Neutrophil (primary cell): ENCODE measurements at regions not wholly inside any gene's neighbourhood (a gene's known extent, or its start where the extent isn't known, plus 50 kb on each side); places are given as distances from the start of the nearest gene placed in this dataset.

Source experiments
- H3K27ac ChIP-seq: fragments of 200-600 bp; sonication (generic); 2 replicates; pipeline ENCODE4 v1.5.1; 2016; ENCODE audit warnings: mild to moderate bottlenecking, moderate library complexity
- H3K27me3 ChIP-seq: fragments of 200-600 bp; sonication (generic); 2 replicates; pipeline ENCODE4 v1.6.0; 2016; ENCODE audit warnings: mild to moderate bottlenecking
- H3K36me3 ChIP-seq: fragments of 200-600 bp; sonication (generic); 2 replicates; pipeline ENCODE4 v1.5.1; 2017
- H3K4me1 ChIP-seq, 2 experiments: fragments of 200-600 bp in 1 of 2; sonication (generic) in 1 of 2; 1 replicate in 1 of 2; 2 replicates in 1 of 2; pipeline versions ENCODE4 v1.5.1 to v1.6.1; 2013 to 2016; ENCODE audit warnings: low read depth in 1 of 2, low read length in 1 of 2, mild to moderate bottlenecking in 1 of 2, moderate library complexity in 1 of 2; ENCODE audit not compliant: control insufficient read depth in 1 of 2, insufficient read depth in 1 of 2
- H3K4me3 ChIP-seq, 2 experiments: fragments of 200-600 bp in 1 of 2; sonication (generic) in 1 of 2; 1 replicate in 1 of 2; 2 replicates in 1 of 2; pipeline ENCODE4 v1.5.1; 2013 to 2016; ENCODE audit warnings: low read depth in 1 of 2, low read length in 1 of 2, mild to moderate bottlenecking in 1 of 2, moderate library complexity in 1 of 2
- H3K9me3 ChIP-seq: fragments of 200-600 bp; sonication (generic); 2 replicates; pipeline ENCODE4 v1.5.1; 2016
- CTCF ChIP-seq: fragments of 200-600 bp; sonication (generic); IDR thresholded peaks from 2 replicates; pipeline ENCODE4 v1.5.1; 2016; ENCODE audit warnings: antibody characterized with exemption

GRCh38 chr22:49042066-49042465, 785.6 kb downstream of the BRD1 start:
- no peaks in the 10 kb centered on the region for H3K27me3 ChIP-seq
- H3K36me3 ChIP-seq, result no peaks in the 10 kb centered on the region
- no peak overlapping the region for H3K27ac ChIP-seq
- no peak overlapping the region for H3K4me3 ChIP-seq
- no peak for TF ChIP-seq CTCF
- no peaks in the 10 kb centered on the region for H3K4me1 ChIP-seq
- no peaks in the 10 kb centered on the region for H3K9me3 ChIP-seq

GRCh38 chr22:49040754-49041467, 786.8 kb downstream of the BRD1 start:
- H3K4me1 ChIP-seq, result no peaks in the 10 kb centered on the region
- no peaks in the 10 kb centered on the region for H3K9me3 ChIP-seq
- no peaks in the 10 kb centered on the region for H3K36me3 ChIP-seq
- H3K27ac ChIP-seq, result no peak overlapping the region
- H3K27me3 ChIP-seq, result no peaks in the 10 kb centered on the region
- TF ChIP-seq CTCF, result no peak
- H3K4me3 ChIP-seq, result no peak overlapping the region

- Histone ChIP-seq H3K27ac (no peak overlapping the region), H3K4me1 (no peaks in the 10 kb centered on the region), H3K36me3 (no peaks in the 10 kb centered on the region), H3K9me3 (no peaks in the 10 kb centered on the region), H3K27me3 (no peaks in the 10 kb centered on the region), H3K4me3 (no peak overlapping the region)
- TF ChIP-seq CTCF, result no peak
Measured at GRCh38 chr22:49040111-49040510, 787.6 kb downstream of the BRD1 start.

- no peaks in the 10 kb centered on the region for H3K36me3 ChIP-seq
- H3K27ac ChIP-seq, result no peak overlapping the region
- H3K4me3 ChIP-seq, result no peak overlapping the region
- H3K9me3 ChIP-seq, result no peaks in the 10 kb centered on the region
- TF ChIP-seq CTCF, result no peak
- H3K4me1 ChIP-seq, result no peaks in the 10 kb centered on the region
- H3K27me3 ChIP-seq, result no peaks in the 10 kb centered on the region
Measured at GRCh38 chr22:49039625-49040024, 788.0 kb downstream of the BRD1 start.

- TF ChIP-seq CTCF, result no peak
- no peaks in the 10 kb centered on the region for H3K9me3 ChIP-seq
Measured at GRCh38 chr22:49037701-49038245, 789.9 kb downstream of the BRD1 start.

More at GRCh38 chr22:49037701-49038245, 789.9 kb downstream of the BRD1 start:
- no peaks in the 10 kb centered on the region for H3K36me3 ChIP-seq
- H3K27me3 ChIP-seq, result no peaks in the 10 kb centered on the region
- H3K4me1 ChIP-seq, result no peaks in the 10 kb centered on the region
- H3K27ac ChIP-seq, result no peak overlapping the region
- H3K4me3 ChIP-seq, result no peak overlapping the region
